Middle frontal gyrus (tissue), 1 donor: ENCODE measurements at regions not wholly inside any gene's neighbourhood (a gene's known extent, or its start where the extent isn't known, plus 50 kb on each side); places are given as distances from the start of the nearest gene placed in this dataset.

Source experiments
- DNase-seq: peaks from one replicate; pipeline ENCODE4 v3.0.0-alpha.2; 2015; ENCODE audit warnings: low spot score; ENCODE audit errors: extremely low spot score

GRCh38 chr3:161991901-161992540, 495.4 kb downstream of the OTOL1 start:
- no peak for DNase-seq

GRCh38 chr3:161999846-162000245, 503.2 kb downstream of the OTOL1 start:
- DNase-seq: no peak

- no peak for DNase-seq
Measured at GRCh38 chr3:162007722-162008121, 511.1 kb downstream of the OTOL1 start.

- DNase-seq: no peak
Measured at GRCh38 chr3:162012633-162013032, 516.0 kb downstream of the OTOL1 start.

- DNase-seq: no peak
Measured at GRCh38 chr3:162014284-162014683, 517.7 kb downstream of the OTOL1 start.

GRCh38 chr3:162015856-162016255, 519.2 kb downstream of the OTOL1 start:
- DNase-seq: no peak

- DNase-seq: no peak
Measured at GRCh38 chr3:162019817-162020216, 523.2 kb downstream of the OTOL1 start.

GRCh38 chr3:162021206-162021605, 524.6 kb downstream of the OTOL1 start:
- DNase-seq: no peak

- no peak for DNase-seq
Measured at GRCh38 chr3:162022911-162023310, 526.3 kb downstream of the OTOL1 start.

- DNase-seq: no peak
Measured at GRCh38 chr3:162029736-162030135, 533.1 kb downstream of the OTOL1 start.

- no peak for DNase-seq
Measured at GRCh38 chr3:162034368-162034767, 537.8 kb downstream of the OTOL1 start.

GRCh38 chr3:162041622-162042021, 545.0 kb downstream of the OTOL1 start:
- DNase-seq: no peak

GRCh38 chr3:162052636-162053035, 556.0 kb downstream of the OTOL1 start:
- no peak for DNase-seq

GRCh38 chr3:162072656-162073164, 576.1 kb downstream of the OTOL1 start:
- no peak for DNase-seq

GRCh38 chr3:162073422-162073975, 576.9 kb downstream of the OTOL1 start:
- DNase-seq: no peak

- no peak for DNase-seq
Measured at GRCh38 chr3:162077108-162077507, 580.5 kb downstream of the OTOL1 start.

GRCh38 chr3:162082516-162082915, 585.9 kb downstream of the OTOL1 start:
- no peak for DNase-seq

GRCh38 chr3:162087361-162087760, 590.8 kb downstream of the OTOL1 start:
- no peak for DNase-seq

GRCh38 chr3:162092751-162093150, 596.1 kb downstream of the OTOL1 start:
- no peak for DNase-seq

- no peak for DNase-seq
Measured at GRCh38 chr3:162094301-162094700, 597.7 kb downstream of the OTOL1 start.

- DNase-seq: no peak
Measured at GRCh38 chr3:162096874-162097273, 600.3 kb downstream of the OTOL1 start.

GRCh38 chr3:162103808-162104207, 607.2 kb downstream of the OTOL1 start:
- no peak for DNase-seq

- DNase-seq: no peak
Measured at GRCh38 chr3:162111861-162112260, 615.3 kb downstream of the OTOL1 start.
